ENCODE measurements at regions not wholly inside any gene's neighbourhood (a gene's known extent, or its start where the extent isn't known, plus 50 kb on each side); places are given as distances from the start of the nearest gene placed in this dataset.

- TF ChIP-seq, protein P1, sequence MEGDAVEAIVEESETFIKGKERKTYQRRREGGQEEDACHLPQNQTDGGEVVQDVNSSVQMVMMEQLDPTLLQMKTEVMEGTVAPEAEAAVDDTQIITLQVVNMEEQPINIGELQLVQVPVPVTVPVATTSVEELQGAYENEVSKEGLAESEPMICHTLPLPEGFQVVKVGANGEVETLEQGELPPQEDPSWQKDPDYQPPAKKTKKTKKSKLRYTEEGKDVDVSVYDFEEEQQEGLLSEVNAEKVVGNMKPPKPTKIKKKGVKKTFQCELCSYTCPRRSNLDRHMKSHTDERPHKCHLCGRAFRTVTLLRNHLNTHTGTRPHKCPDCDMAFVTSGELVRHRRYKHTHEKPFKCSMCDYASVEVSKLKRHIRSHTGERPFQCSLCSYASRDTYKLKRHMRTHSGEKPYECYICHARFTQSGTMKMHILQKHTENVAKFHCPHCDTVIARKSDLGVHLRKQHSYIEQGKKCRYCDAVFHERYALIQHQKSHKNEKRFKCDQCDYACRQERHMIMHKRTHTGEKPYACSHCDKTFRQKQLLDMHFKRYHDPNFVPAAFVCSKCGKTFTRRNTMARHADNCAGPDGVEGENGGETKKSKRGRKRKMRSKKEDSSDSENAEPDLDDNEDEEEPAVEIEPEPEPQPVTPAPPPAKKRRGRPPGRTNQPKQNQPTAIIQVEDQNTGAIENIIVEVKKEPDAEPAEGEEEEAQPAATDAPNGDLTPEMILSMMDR (IDR thresholded peaks at IDR 0.05; ENCODE audit: low read depth, low read length), result no peak
- no peak for TF ChIP-seq POLR2A (IDR thresholded peaks at IDR 0.05; ENCODE audit: extremely low read depth, insufficient read length)
Observed at GRCh38 chr1:17885663-17886320, 130.7 kb downstream of the ACTL8 start.
